Right atrium auricular region (tissue), 2 donors: ENCODE measurements at regions not wholly inside any gene's neighbourhood (a gene's known extent, or its start where the extent isn't known, plus 50 kb on each side); places are given as distances from the start of the nearest gene placed in this dataset.

ENCODE experiments used
- DNase-seq: peaks from one replicate; pipeline ENCODE4 v3.0.0-alpha.2; 2019; ENCODE audit warnings: low spot score
- H3K27ac ChIP-seq, 2 donors: fragments of 200-600 bp; sonication (generic); 1 replicate in 1 of 2; 2 replicates in 1 of 2; pipeline ENCODE4 v1.5.1; 2016 to 2019
- H3K27me3 ChIP-seq, 2 donors: fragments of 200-600 bp; sonication (generic); one replicate each; pipeline versions ENCODE4 v1.5.1 to v1.6.0; 2017 to 2019
- H3K36me3 ChIP-seq: fragments of 200-600 bp; sonication (generic); one replicate; pipeline ENCODE4 v1.5.1; 2016
- H3K4me1 ChIP-seq, 2 donors: fragments of 200-600 bp; sonication (generic); one replicate each; pipeline versions ENCODE4 v1.5.1 to v1.6.0; 2017 to 2019
- H3K4me3 ChIP-seq, 2 donors: fragments of 200-600 bp; sonication (generic); 1 replicate in 1 of 2; 2 replicates in 1 of 2; pipeline ENCODE4 v1.5.1; 2017 to 2019; ENCODE audit warnings: mild to moderate bottlenecking in 1 of 2, moderate library complexity in 1 of 2
- H3K9me3 ChIP-seq, 2 donors: fragments of 200-600 bp; sonication (generic); one replicate each; pipeline ENCODE4 v1.5.1; 2019
- TF ChIP-seq, protein P1 (sequence below), 2 donors: fragments of 200-600 bp; sonication (generic); IDR thresholded peaks; one replicate each; pipeline ENCODE4 v1.5.1; 2019; ENCODE audit warnings: antibody characterized with exemption in 2 of 2

DNA sequence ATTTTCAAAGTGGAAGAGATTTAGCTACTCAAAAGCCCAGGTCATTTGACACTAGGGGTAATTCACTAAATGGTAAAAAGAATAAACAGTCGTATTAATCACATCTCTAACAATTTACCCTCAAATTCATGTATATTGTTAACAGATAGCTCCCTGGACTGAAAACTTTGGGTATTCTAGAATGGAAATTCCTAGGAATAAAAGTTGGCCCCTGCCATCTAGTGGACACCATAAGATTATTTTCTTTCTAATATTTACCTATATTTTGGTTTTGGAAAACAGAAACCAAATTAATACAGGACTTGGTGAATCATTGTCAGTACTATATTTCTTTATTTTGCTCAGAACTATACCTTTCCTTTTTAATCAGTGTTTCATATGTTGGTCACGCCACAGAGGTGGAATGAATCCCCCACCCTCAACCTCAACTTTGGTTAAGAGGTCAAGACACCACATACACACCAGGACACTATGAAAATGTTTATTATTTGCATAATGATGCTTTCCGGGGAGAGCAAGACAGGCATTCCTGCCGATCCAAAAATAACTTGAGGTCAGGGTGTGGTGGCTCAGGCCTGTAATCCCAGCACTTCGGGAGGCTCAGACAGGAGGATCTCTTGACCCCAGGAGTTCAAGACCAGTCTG lies 96.2 kb upstream of the APOOL start:
- TF ChIP-seq, protein P1, sequence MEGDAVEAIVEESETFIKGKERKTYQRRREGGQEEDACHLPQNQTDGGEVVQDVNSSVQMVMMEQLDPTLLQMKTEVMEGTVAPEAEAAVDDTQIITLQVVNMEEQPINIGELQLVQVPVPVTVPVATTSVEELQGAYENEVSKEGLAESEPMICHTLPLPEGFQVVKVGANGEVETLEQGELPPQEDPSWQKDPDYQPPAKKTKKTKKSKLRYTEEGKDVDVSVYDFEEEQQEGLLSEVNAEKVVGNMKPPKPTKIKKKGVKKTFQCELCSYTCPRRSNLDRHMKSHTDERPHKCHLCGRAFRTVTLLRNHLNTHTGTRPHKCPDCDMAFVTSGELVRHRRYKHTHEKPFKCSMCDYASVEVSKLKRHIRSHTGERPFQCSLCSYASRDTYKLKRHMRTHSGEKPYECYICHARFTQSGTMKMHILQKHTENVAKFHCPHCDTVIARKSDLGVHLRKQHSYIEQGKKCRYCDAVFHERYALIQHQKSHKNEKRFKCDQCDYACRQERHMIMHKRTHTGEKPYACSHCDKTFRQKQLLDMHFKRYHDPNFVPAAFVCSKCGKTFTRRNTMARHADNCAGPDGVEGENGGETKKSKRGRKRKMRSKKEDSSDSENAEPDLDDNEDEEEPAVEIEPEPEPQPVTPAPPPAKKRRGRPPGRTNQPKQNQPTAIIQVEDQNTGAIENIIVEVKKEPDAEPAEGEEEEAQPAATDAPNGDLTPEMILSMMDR (IDR thresholded peaks at IDR 0.05) = peak in 1 of 2 donors; percentile 54
- H3K4me1 ChIP-seq = no peaks in the 10 kb centered on the region
- DNase-seq = no peak
- H3K27me3 ChIP-seq = no peaks in the 10 kb centered on the region
- H3K4me3 ChIP-seq = no peak overlapping the region
- H3K27ac ChIP-seq = no peak overlapping the region
- H3K36me3 ChIP-seq = no peaks in the 10 kb centered on the region
- H3K9me3 ChIP-seq = no peaks in the 10 kb centered on the region

DNA sequence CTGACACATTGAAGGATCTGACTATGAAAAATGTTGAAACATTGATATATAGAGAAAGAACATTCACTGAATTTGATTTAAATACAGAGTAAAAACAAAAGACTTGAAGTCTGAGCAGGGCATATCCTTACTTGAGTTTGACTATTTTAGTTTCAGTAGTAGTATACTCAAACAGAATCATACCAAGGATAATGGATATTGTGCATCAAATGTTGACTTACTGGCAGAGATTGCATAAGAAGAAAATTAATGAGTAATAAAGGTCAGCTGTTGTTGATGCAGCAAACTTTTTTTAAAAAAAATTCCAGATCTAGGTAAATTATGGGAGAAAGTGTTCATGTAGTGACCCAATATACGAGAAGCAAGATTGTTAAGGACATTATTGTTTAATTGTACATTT lies 94.5 kb upstream of the APOOL start:
- DNase-seq = no peak
- H3K27ac ChIP-seq = no peak overlapping the region
- H3K9me3 ChIP-seq = no peaks in the 10 kb centered on the region
- TF ChIP-seq, protein P1 (IDR thresholded peaks at IDR 0.05) = no peak
- H3K4me3 ChIP-seq = no peak overlapping the region
- no peaks in the 10 kb centered on the region for H3K4me1 ChIP-seq
- H3K36me3 ChIP-seq = no peaks in the 10 kb centered on the region
- H3K27me3 ChIP-seq = no peaks in the 10 kb centered on the region

DNA sequence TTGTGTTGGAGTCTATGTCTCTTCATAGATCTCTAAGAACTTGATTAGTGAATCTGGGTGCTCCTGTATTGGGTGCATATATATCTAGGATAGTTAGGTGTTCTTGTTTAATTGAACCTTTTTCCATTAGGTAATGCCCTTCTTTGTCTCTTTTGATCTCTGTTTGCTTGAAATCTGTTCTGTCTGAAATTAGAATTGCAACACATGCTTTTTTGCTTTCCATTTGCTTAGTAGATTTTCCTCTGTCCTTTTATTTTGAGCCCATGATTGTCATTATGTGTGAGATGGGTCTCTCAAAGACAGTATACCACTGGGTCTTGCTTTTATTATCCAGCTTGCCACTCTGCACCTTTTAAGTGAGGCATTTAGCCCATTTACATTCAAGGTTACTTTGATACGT lies 79.1 kb upstream of the APOOL start:
- no peaks in the 10 kb centered on the region for H3K27me3 ChIP-seq
- H3K27ac ChIP-seq = no peak overlapping the region
- no peak for DNase-seq
- H3K4me3 ChIP-seq = no peak overlapping the region
- no peaks in the 10 kb centered on the region for H3K4me1 ChIP-seq
- H3K9me3 ChIP-seq = no peaks in the 10 kb centered on the region
- no peaks in the 10 kb centered on the region for H3K36me3 ChIP-seq
- TF ChIP-seq, protein P1 (IDR thresholded peaks at IDR 0.05) = no peak

DNA sequence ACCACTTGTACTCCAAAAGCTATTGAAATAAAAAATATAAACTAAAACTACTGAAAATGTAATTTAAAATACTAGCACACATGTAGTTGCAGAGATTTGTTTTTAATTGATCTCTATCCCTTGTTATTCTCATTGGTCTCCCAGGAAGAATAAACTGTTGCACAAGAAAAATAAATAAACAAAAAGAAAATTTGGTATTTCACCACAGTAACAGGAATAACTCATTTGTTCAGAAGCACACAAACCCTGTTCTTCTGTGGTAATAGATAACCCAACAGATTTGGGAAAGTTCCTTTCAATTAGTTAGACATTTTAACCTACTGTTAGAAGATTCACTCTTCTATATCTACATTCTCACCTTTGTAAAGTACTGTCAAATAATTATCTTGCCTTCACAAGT lies 70.9 kb upstream of the APOOL start:
- Histone ChIP-seq H3K4me1 (no peaks in the 10 kb centered on the region), H3K36me3 (no peaks in the 10 kb centered on the region), H3K27ac (no peak overlapping the region), H3K4me3 (no peak overlapping the region), H3K27me3 (no peaks in the 10 kb centered on the region), H3K9me3 (no peaks in the 10 kb centered on the region)
- no peak for DNase-seq
- TF ChIP-seq, protein P1 (IDR thresholded peaks at IDR 0.05) = no peak

DNA sequence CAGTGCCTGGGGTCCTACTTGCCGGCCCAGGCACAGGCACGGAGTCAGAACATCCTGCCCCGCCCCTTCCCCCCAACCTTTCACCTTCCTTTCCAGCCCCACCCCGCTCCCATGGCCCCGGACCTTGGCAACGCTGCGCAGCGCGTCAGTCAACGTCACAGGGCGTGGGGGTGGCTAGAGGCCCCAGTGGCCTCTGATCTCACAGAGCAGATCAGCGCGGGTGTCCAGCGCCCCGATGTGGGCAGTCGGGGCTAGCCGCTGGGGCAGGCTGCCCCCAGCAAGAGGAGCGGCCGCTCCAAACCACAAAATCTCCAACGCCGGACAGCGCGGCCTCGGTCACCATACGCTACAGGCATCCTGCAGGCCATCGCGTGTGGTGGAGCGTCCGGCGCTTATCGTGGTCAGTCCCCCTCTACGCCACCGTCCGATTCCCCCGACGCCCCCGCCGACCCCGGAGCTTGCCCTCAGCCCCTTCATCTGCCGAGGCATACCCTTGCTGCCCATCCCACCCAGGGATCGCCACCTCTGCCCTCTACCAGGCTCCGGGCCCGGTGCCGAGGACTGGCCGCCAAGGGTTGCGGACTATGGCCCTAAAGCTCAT lies 69.6 kb upstream of the APOOL start:
- DNase-seq = no peak
- Histone ChIP-seq H3K27ac (no peak overlapping the region), H3K9me3 (no peaks in the 10 kb centered on the region), H3K4me3 (no peak overlapping the region), H3K27me3 (no peaks in the 10 kb centered on the region), H3K4me1 (no peaks in the 10 kb centered on the region), H3K36me3 (no peaks in the 10 kb centered on the region)
- TF ChIP-seq, protein P1 (IDR thresholded peaks at IDR 0.05) = no peak
